ENCODE measurements at regions not wholly inside any gene's neighbourhood (a gene's known extent, or its start where the extent isn't known, plus 50 kb on each side); places are given as distances from the start of the nearest gene placed in this dataset.

DNA sequence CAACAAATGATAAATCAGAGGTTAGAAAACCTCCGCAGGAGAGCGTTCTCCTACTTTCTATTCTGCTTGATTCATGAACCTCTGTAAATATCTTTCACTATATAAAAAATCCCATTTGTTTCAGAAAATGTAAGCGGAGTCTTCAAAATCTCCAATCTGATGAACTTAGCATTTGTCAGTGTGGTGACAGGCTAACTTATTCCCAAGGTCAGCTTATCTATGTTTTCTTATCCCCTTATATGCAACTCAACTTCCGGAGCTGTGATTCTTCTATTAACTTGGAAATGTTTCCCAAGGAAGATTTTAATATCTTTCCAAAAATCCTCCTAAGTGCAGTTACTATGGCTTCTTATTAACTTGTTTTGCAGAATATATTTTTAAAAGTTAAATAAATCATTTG, 87.5 kb upstream of the C1QTNF7 start:
- no peaks in the 10 kb centered on the region for H3K9me3 Mint-ChIP-seq (ENCODE audit: unreplicated experiment)
- DNase-seq (ENCODE audit: low read depth) (no peak), FAIRE-seq (no peak)
- H3K27me3 ChIP-seq (ENCODE audit: insufficient read depth, low read length): no peaks in the 10 kb centered on the region
- H4K20me1 ChIP-seq (ENCODE audit: insufficient read depth, low read length): no peaks in the 10 kb centered on the region
- H3K4me3 ChIP-seq (ENCODE audit: insufficient read depth, low read depth, low read length): no peak overlapping the region
- H3K36me3 Mint-ChIP-seq (ENCODE audit: low read depth, unreplicated experiment): peaks cover 3% of the 10 kb centered on the region
- H3K4me3 Mint-ChIP-seq (ENCODE audit: unreplicated experiment): no peak overlapping the region
- H3K27me3 Mint-ChIP-seq (ENCODE audit: low read depth, unreplicated experiment): no peaks in the 10 kb centered on the region
- peaks cover 37% of the 10 kb centered on the region for H3K4me1 Mint-ChIP-seq (ENCODE audit: low read depth, unreplicated experiment)
- no peak overlapping the region for H3K27ac Mint-ChIP-seq (ENCODE audit: unreplicated experiment)
- H2AFZ ChIP-seq (ENCODE audit: low read depth, low read length): no peak overlapping the region
- no peak overlapping the region for H3K4me2 ChIP-seq (ENCODE audit: low read length)
- H3K9me3 ChIP-seq (ENCODE audit: insufficient read depth, low read depth, low read length): no peaks in the 10 kb centered on the region
- no peaks in the 10 kb centered on the region for H3K79me2 ChIP-seq (ENCODE audit: insufficient read depth, low read length)
- H3K27ac ChIP-seq (ENCODE audit: low read depth, low read length): no peak overlapping the region
- peaks cover 9% of the 10 kb centered on the region for H3K4me1 ChIP-seq (ENCODE audit: insufficient read depth, low read length)
- H3K36me3 ChIP-seq (ENCODE audit: insufficient read depth, low read length): no peaks in the 10 kb centered on the region
- TF ChIP-seq EZH2 (IDR thresholded peaks at IDR 0.05; ENCODE audit: insufficient read depth, low read length): no peak
- TF ChIP-seq, protein P1, sequence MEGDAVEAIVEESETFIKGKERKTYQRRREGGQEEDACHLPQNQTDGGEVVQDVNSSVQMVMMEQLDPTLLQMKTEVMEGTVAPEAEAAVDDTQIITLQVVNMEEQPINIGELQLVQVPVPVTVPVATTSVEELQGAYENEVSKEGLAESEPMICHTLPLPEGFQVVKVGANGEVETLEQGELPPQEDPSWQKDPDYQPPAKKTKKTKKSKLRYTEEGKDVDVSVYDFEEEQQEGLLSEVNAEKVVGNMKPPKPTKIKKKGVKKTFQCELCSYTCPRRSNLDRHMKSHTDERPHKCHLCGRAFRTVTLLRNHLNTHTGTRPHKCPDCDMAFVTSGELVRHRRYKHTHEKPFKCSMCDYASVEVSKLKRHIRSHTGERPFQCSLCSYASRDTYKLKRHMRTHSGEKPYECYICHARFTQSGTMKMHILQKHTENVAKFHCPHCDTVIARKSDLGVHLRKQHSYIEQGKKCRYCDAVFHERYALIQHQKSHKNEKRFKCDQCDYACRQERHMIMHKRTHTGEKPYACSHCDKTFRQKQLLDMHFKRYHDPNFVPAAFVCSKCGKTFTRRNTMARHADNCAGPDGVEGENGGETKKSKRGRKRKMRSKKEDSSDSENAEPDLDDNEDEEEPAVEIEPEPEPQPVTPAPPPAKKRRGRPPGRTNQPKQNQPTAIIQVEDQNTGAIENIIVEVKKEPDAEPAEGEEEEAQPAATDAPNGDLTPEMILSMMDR (IDR thresholded peaks at IDR 0.05; ENCODE audit: insufficient read depth, low read depth, low read length): no peak
- no peak overlapping the region for H3K9ac ChIP-seq (ENCODE audit: low read length)

DNA sequence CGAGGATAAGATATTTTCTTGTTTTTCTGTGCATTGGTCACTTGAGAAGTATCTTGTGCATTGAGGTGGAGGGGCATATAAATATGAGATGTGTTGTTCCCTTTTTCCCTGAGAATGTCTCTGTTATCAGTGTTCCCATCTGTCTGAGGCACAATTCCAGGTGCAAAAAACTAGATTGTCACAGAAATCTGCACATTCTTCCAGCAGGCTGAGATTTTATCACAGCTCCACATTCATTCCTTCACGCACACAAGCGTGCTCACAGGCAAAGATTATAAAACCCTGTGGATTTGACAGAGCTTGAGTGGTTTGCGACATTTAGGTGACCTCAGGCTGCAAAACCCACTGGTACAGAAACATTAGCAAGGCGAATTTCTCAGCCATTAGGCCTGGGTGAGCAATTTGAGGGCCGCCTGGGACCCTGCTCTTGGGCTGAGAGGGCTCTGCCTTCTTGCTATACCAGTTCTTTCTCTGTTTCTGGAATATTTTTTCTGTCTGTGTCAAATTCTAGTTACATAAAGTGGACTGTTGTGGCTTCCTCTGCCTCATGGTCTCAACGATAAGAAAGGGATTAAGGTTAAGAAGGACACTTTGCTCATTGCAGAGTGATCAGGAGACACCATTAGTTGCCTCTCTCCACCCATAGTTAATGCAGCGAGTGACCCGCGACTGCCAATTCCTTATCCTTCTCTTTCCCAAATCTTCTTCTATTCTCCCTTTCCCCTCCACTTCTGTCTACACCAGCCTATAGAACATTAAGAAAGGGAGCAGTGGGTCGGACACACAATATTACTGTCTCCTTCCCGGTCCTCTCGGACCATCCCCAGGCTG, 86.7 kb upstream of the C1QTNF7 start:
- H3K27me3 Mint-ChIP-seq (ENCODE audit: low read depth, unreplicated experiment): no peaks in the 10 kb centered on the region
- no peak overlapping the region for H3K4me3 ChIP-seq (ENCODE audit: insufficient read depth, low read depth, low read length)
- no peaks in the 10 kb centered on the region for H3K9me3 ChIP-seq (ENCODE audit: insufficient read depth, low read depth, low read length)
- H3K36me3 ChIP-seq (ENCODE audit: insufficient read depth, low read length): no peaks in the 10 kb centered on the region
- peaks cover 31% of the 10 kb centered on the region for H3K4me1 Mint-ChIP-seq (ENCODE audit: low read depth, unreplicated experiment)
- no peak for TF ChIP-seq EZH2 (IDR thresholded peaks at IDR 0.05; ENCODE audit: insufficient read depth, low read length)
- TF ChIP-seq, protein P1 (IDR thresholded peaks at IDR 0.05; ENCODE audit: insufficient read depth, low read depth, low read length): no peak
- H3K4me1 ChIP-seq (ENCODE audit: insufficient read depth, low read length): peaks cover 9% of the 10 kb centered on the region
- no peaks in the 10 kb centered on the region for H3K27me3 ChIP-seq (ENCODE audit: insufficient read depth, low read length)
- no peaks in the 10 kb centered on the region for H3K79me2 ChIP-seq (ENCODE audit: insufficient read depth, low read length)
- H3K36me3 Mint-ChIP-seq (ENCODE audit: low read depth, unreplicated experiment): peaks cover 3% of the 10 kb centered on the region
- no peak for DNase-seq (ENCODE audit: low read depth)
- no peak overlapping the region for H3K4me2 ChIP-seq (ENCODE audit: low read length)
- FAIRE-seq: no peak
- no peaks in the 10 kb centered on the region for H4K20me1 ChIP-seq (ENCODE audit: insufficient read depth, low read length)
- H3K9ac ChIP-seq (ENCODE audit: low read length): no peak overlapping the region
- H3K27ac Mint-ChIP-seq (ENCODE audit: unreplicated experiment): no peak overlapping the region
- no peak overlapping the region for H3K4me3 Mint-ChIP-seq (ENCODE audit: unreplicated experiment)
- no peaks in the 10 kb centered on the region for H3K9me3 Mint-ChIP-seq (ENCODE audit: unreplicated experiment)
- H3K27ac ChIP-seq (ENCODE audit: low read depth, low read length): no peak overlapping the region
- no peak overlapping the region for H2AFZ ChIP-seq (ENCODE audit: low read depth, low read length)

DNA sequence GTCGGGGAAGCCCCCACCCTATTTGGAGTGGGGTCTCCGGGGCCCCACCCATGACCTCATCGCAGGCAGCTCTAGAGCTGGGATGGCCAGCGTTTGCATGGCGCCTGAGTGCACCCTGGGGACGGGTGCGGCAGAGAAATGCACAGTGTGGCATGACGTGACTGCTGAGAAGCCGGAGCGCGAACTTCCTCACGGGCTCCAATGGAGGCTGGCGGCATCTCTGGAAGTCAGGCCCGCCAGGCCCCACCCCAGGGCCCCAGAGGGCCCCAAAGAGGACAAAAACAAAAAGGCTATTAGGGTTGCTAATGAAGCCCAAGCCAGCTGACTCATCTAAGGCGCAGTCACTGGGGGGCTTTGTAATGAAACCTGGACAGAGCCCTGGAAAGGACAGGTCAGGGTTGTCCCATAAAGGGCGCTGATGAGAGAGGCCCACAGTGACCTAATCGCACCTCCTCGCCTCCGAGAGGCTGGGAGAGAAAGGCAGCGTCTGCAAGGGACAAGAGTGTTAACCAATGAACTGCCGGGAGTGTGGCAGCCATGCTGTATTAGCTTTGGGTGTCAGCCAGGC, 86.0 kb upstream of the C1QTNF7 start:
- H3K27me3 Mint-ChIP-seq (ENCODE audit: low read depth, unreplicated experiment): no peaks in the 10 kb centered on the region
- Histone ChIP-seq H3K27me3 (ENCODE audit: insufficient read depth, low read length) (no peaks in the 10 kb centered on the region), H4K20me1 (ENCODE audit: insufficient read depth, low read length) (no peaks in the 10 kb centered on the region), H3K27ac (ENCODE audit: low read depth, low read length) (no peak overlapping the region), H3K4me2 (ENCODE audit: low read length) (no peak overlapping the region), H2AFZ (ENCODE audit: low read depth, low read length) (no peak overlapping the region), H3K9ac (ENCODE audit: low read length) (no peak overlapping the region), H3K9me3 (ENCODE audit: insufficient read depth, low read depth, low read length) (no peaks in the 10 kb centered on the region), H3K79me2 (ENCODE audit: insufficient read depth, low read length) (no peaks in the 10 kb centered on the region), H3K4me3 (ENCODE audit: insufficient read depth, low read depth, low read length) (no peak overlapping the region), H3K4me1 (ENCODE audit: insufficient read depth, low read length) (peaks cover 3% of the 10 kb centered on the region), H3K36me3 (ENCODE audit: insufficient read depth, low read length) (no peaks in the 10 kb centered on the region)
- FAIRE-seq: no peak
- no peak overlapping the region for H3K4me3 Mint-ChIP-seq (ENCODE audit: unreplicated experiment)
- H3K27ac Mint-ChIP-seq (ENCODE audit: unreplicated experiment): no peak overlapping the region
- no peak for DNase-seq (ENCODE audit: low read depth)
- peaks cover 24% of the 10 kb centered on the region for H3K4me1 Mint-ChIP-seq (ENCODE audit: low read depth, unreplicated experiment)
- H3K36me3 Mint-ChIP-seq (ENCODE audit: low read depth, unreplicated experiment): no peaks in the 10 kb centered on the region
- H3K9me3 Mint-ChIP-seq (ENCODE audit: unreplicated experiment): no peaks in the 10 kb centered on the region
- TF ChIP-seq, protein P1 (IDR thresholded peaks at IDR 0.05; ENCODE audit: insufficient read depth, low read depth, low read length): no peak
- TF ChIP-seq EZH2 (IDR thresholded peaks at IDR 0.05; ENCODE audit: insufficient read depth, low read length): no peak

Measured in astrocyte (in vitro differentiated cells and primary cell).